AG10803 (cell line): ENCODE measurements at regions not wholly inside any gene's neighbourhood (a gene's known extent, or its start where the extent isn't known, plus 50 kb on each side); places are given as distances from the start of the nearest gene placed in this dataset.

Experiments
- DNase-seq: peaks from one replicate; pipeline ENCODE4 v3.0.0; 2010; ENCODE audit warnings: low read depth
- H3K4me3 ChIP-seq: 2 replicates; pipeline ENCODE4 v1.5.1; 2011; ENCODE audit warnings: mild to moderate bottlenecking, low read length, control low read depth
- TF ChIP-seq, protein P1 (sequence below): conservative IDR thresholded peaks from 2 replicates; pipeline ENCODE4 v1.5.1; 2011; ENCODE audit warnings: mild to moderate bottlenecking, low read length, control low read depth, inconsistent platforms

GRCh38 chr1:56417646-56418045, 161.7 kb downstream of the PLPP3 start:
- TF ChIP-seq, protein P1, sequence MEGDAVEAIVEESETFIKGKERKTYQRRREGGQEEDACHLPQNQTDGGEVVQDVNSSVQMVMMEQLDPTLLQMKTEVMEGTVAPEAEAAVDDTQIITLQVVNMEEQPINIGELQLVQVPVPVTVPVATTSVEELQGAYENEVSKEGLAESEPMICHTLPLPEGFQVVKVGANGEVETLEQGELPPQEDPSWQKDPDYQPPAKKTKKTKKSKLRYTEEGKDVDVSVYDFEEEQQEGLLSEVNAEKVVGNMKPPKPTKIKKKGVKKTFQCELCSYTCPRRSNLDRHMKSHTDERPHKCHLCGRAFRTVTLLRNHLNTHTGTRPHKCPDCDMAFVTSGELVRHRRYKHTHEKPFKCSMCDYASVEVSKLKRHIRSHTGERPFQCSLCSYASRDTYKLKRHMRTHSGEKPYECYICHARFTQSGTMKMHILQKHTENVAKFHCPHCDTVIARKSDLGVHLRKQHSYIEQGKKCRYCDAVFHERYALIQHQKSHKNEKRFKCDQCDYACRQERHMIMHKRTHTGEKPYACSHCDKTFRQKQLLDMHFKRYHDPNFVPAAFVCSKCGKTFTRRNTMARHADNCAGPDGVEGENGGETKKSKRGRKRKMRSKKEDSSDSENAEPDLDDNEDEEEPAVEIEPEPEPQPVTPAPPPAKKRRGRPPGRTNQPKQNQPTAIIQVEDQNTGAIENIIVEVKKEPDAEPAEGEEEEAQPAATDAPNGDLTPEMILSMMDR = no peak
- peak; percentile 15 for DNase-seq
- H3K4me3 ChIP-seq = no peak overlapping the region

DNA sequence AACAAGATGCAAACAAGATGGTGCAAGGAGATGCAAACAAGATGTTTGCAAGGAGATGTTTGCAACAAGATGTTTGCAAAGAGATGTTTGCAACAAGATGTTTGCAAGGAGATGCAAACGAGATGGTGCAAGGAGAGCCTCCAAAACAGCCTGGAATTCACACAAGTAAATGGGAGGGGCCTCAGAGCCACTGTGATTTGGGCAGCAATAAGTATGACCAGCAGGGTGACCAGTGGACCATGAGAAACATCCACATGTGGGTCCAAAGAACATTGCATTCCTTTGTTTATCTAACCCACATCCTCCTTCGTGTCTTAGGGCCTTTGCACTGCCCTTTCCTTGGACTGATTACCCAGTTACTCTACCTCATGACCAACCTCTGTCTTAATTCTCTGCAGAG, 162.9 kb downstream of the PLPP3 start:
- DNase-seq = peak; percentile 17
- H3K4me3 ChIP-seq = no peak overlapping the region
- TF ChIP-seq, protein P1 = peak; percentile 16; the same call in 1 of the 2 replicates

DNA sequence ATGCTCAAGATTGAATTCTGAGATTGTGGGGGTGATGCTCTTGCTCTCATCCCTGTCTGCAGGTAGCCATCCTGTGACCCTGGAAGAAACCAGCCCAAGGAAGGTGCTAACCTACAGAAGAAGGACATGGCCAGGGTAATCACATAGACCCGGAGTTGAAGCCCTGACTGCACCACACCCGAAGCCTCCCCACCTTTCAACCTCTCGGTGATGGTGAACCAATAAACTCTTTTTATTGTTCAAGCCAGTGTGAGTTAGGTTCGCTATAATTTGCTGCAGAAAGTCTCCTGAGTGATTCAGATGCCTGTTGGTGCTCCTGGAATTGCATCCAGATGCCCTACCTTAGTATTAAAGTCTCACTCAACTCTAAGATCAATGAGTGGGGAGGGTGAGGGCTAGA, 163.6 kb downstream of the PLPP3 start:
- H3K4me3 ChIP-seq = no peak overlapping the region
- TF ChIP-seq, protein P1 = no peak
- DNase-seq = no peak

DNA sequence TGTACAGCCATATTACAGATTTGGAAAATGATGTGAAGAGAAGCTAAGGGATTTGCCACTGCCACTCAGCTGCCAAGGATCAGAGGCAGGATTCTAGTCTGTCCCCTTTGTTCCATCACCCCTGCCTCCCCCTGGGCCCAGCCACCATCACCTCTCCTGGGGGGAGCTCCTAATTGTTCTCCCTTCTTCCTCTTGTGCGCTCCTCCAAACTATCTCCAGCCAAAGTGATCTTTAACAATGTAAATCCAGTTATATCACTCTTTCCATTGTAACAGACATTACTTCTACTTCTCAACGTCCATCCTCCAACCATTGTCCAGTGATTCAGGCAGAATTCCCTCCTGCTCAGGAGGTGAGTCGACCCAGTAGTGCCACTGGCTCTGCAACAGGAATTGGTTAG, 164.1 kb downstream of the PLPP3 start:
- TF ChIP-seq, protein P1 = no peak
- no peak for DNase-seq
- no peak overlapping the region for H3K4me3 ChIP-seq

GRCh38 chr1:56414728-56415224, 164.6 kb downstream of the PLPP3 start:
- no peak overlapping the region for H3K4me3 ChIP-seq
- TF ChIP-seq, protein P1 = no peak
- DNase-seq = no peak

DNA sequence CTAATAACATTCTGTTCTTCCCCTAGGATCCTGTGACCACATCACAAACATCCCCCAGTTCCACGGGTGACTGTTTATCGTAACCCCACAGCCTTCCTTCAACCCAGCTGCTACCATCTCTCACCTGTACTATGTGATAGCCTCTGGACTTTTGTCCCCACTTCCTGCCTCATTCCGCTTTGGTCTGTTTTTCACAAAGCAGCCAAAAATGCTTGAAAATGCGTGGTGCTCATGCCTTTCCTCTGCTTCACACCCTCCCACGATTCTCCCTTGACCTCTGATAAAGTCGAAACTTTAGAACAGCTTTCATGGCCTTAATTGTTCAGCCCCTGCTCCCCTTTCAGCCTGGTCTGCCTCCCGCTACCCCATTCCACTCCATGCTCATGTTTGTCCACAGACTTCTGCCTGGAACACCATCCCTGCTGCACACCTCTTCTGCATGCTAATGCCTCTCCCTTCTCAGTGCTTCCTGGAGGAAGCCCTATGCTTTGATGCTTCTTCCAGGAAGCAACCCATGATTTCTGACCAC, 165.6 kb downstream of the PLPP3 start:
- TF ChIP-seq, protein P1 = no peak

GRCh38 chr1:56411484-56412180, 167.7 kb downstream of the PLPP3 start:
- H3K4me3 ChIP-seq = no peak overlapping the region
- TF ChIP-seq, protein P1 = peak; percentile 56
- DNase-seq = peak; percentile 89

More for the DNA sequence above, 165.6 kb downstream of the PLPP3 start:
- DNase-seq = no peak
- no peak overlapping the region for H3K4me3 ChIP-seq
